ENCODE measurements at regions not wholly inside any gene's neighbourhood (a gene's known extent, or its start where the extent isn't known, plus 50 kb on each side); places are given as distances from the start of the nearest gene placed in this dataset.

GRCh38 chr16:6103561-6103960 lies 1006.0 kb upstream of the EEF2KMT start:
- Histone ChIP-seq H3K4me1 (ENCODE audit: control insufficient read depth, extremely low read depth, insufficient read depth, low read length) (no peaks in the 10 kb centered on the region), H2AFZ (ENCODE audit: low read depth, low read length) (no peak overlapping the region), H3K36me3 (ENCODE audit: control insufficient read depth in 2 of 2, extremely low read depth in 1 of 2, insufficient read depth in 2 of 2, low read length in 2 of 2) (no peaks in the 10 kb centered on the region), H3K27ac (ENCODE audit: insufficient read depth, low read depth, low read length) (no peak overlapping the region), H3K4me2 (ENCODE audit: insufficient read depth, low read length) (no peak overlapping the region), H3K4me3 (replicated peaks in 1 of 3; ENCODE audit: insufficient read depth in 1 of 3, low read depth in 1 of 3, low read length in 3 of 3) (no peak overlapping the region), H3K9ac (replicated peaks; ENCODE audit: extremely low read depth, insufficient read depth, low read length) (no peak overlapping the region), H3K27me3 (ENCODE audit: control insufficient read depth in 2 of 2, insufficient read depth in 2 of 2, low read length in 2 of 2) (no peaks in the 10 kb centered on the region), H3K9me1 (replicated peaks; ENCODE audit: control insufficient read depth, extremely low read depth, insufficient read depth, low read length) (no peaks in the 10 kb centered on the region), H3K79me2 (ENCODE audit: control insufficient read depth, insufficient read depth, low read length) (no peaks in the 10 kb centered on the region), H3K9me3 (replicated peaks; ENCODE audit: control insufficient read depth, insufficient read depth, low read length) (peaks cover 3% of the 10 kb centered on the region), H4K20me1 (replicated peaks; ENCODE audit: control insufficient read depth, extremely low read depth, insufficient read depth, low read length) (no peaks in the 10 kb centered on the region)
- ChIA-PET POLR2A (no interaction called here), CTCF (no interaction called here)
- dilution Hi-C loops (cut with MboI; ENCODE audit: extremely low pct_ligation_motif_present, low sequenced_read_pairs) = no loop called here
- BruUV-seq (replicated peaks) = no TSS peak
- FAIRE-seq (no peak), DNase-seq (ENCODE audit: low read depth, low spot score) (no peak)
- TF ChIP-seq POLR2A (IDR thresholded peaks at IDR 0.05; ENCODE audit: low read depth, low read length) (no peak), EZH2 (IDR thresholded peaks at IDR 0.05; ENCODE audit: borderline replicate concordance, low read depth, low read length, severe bottlenecking) (no peak), POLR2AphosphoS5 (IDR thresholded peaks at IDR 0.05; ENCODE audit: insufficient read depth, low read depth, low read length) (no peak), MYC (IDR thresholded peaks at IDR 0.05; ENCODE audit: low read depth, low read length) (no peak), FOS (IDR thresholded peaks at IDR 0.05; ENCODE audit: borderline replicate concordance, insufficient read depth, low read length) (no peak), JUN (IDR thresholded peaks at IDR 0.05; ENCODE audit: borderline replicate concordance, insufficient read depth, insufficient read length, low read depth) (no peak), GATA2 (IDR thresholded peaks at IDR 0.05; ENCODE audit: insufficient read depth, insufficient read length, low read depth, low read length) (no peak), CTCF (IDR thresholded peaks at IDR 0.05; ENCODE audit: extremely low read depth in 1 of 2, insufficient read depth in 1 of 2, low read depth in 1 of 2, low read length in 2 of 2) (no peak)
- TF ChIP-seq, protein P1, sequence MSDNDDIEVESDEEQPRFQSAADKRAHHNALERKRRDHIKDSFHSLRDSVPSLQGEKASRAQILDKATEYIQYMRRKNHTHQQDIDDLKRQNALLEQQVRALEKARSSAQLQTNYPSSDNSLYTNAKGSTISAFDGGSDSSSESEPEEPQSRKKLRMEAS (IDR thresholded peaks at IDR 0.05; ENCODE audit: insufficient read depth, insufficient read length) = no peak
- intact Hi-C loops (cut with micrococcal nuclease) = no loop called here
